ENCODE measurements at regions not wholly inside any gene's neighbourhood (a gene's known extent, or its start where the extent isn't known, plus 50 kb on each side); places are given as distances from the start of the nearest gene placed in this dataset.

DNA sequence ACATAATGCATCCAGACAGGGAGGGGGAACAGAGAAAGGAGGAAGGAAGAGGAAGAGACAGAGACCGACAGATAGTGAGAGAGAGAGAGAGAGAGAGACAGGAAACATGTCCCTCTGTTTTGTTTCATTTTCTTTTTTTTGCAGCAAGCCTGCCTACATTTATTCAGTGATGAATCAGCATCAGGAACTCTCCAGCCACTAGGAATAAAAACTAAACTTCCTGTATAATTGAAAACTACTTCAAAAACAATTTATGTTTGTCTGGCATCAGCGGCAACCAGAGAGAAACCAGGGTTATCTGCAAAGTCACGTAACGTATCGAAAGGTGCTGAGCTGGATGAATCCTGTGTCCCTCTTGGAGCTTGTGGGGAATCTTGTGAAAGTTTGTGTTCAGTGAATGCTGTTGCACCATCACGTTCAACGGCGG, 148.6 kb upstream of the SOX21 start:
- H3K27me3 Mint-ChIP-seq (ENCODE audit: low read depth), result peaks cover 10% of the 10 kb centered on the region
- no peaks in the 10 kb centered on the region for H3K9me3 Mint-ChIP-seq (ENCODE audit: low read depth)
- no peak for DNase-seq (ENCODE audit: low spot score)
- peak overlapping the region; percentile 67 for H3K27ac Mint-ChIP-seq (ENCODE audit: unreplicated experiment)
- TF ChIP-seq, protein P1, sequence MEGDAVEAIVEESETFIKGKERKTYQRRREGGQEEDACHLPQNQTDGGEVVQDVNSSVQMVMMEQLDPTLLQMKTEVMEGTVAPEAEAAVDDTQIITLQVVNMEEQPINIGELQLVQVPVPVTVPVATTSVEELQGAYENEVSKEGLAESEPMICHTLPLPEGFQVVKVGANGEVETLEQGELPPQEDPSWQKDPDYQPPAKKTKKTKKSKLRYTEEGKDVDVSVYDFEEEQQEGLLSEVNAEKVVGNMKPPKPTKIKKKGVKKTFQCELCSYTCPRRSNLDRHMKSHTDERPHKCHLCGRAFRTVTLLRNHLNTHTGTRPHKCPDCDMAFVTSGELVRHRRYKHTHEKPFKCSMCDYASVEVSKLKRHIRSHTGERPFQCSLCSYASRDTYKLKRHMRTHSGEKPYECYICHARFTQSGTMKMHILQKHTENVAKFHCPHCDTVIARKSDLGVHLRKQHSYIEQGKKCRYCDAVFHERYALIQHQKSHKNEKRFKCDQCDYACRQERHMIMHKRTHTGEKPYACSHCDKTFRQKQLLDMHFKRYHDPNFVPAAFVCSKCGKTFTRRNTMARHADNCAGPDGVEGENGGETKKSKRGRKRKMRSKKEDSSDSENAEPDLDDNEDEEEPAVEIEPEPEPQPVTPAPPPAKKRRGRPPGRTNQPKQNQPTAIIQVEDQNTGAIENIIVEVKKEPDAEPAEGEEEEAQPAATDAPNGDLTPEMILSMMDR (IDR thresholded peaks at IDR 0.05), result no peak
- no peaks in the 10 kb centered on the region for H3K36me3 Mint-ChIP-seq (ENCODE audit: low read depth)
- peak overlapping the region; percentile 55 for H3K4me3 Mint-ChIP-seq (ENCODE audit: unreplicated experiment)
- H3K4me1 Mint-ChIP-seq (ENCODE audit: low read depth), result peaks cover 6% of the 10 kb centered on the region

DNA sequence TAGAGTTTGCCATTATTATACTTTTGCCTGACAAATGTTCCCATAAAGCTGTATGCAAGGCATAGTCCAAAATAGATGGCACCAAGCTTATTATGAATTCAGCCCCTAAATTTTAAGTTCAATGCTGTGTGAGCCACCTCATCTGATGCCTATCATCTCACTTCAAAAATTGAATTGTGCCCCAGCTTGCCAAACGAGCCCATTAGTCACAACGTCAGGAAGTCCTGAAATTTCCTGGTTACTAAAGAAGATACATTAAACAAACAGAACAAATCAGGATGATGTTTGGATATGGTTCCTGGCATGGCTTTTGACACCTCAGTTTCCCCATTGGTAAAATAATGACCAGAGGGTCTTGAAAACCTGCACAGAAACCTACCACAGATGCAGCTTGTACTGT, 147.5 kb upstream of the SOX21 start:
- no peak overlapping the region for H3K27ac Mint-ChIP-seq (ENCODE audit: unreplicated experiment)
- no peak overlapping the region for H3K4me3 Mint-ChIP-seq (ENCODE audit: unreplicated experiment)
- TF ChIP-seq, protein P1 (IDR thresholded peaks at IDR 0.05), result no peak
- DNase-seq (ENCODE audit: low spot score), result no peak
- H3K27me3 Mint-ChIP-seq (ENCODE audit: low read depth), result peaks cover 5% of the 10 kb centered on the region
- peaks cover 6% of the 10 kb centered on the region for H3K4me1 Mint-ChIP-seq (ENCODE audit: low read depth)
- no peaks in the 10 kb centered on the region for H3K36me3 Mint-ChIP-seq (ENCODE audit: low read depth)
- H3K9me3 Mint-ChIP-seq (ENCODE audit: low read depth), result no peaks in the 10 kb centered on the region

GRCh38 chr13:94859278-94859691, 146.9 kb upstream of the SOX21 start:
- Mint-ChIP-seq H3K4me1 (ENCODE audit: low read depth) (peaks cover 6% of the 10 kb centered on the region), H3K27ac (ENCODE audit: unreplicated experiment) (no peak overlapping the region), H3K27me3 (ENCODE audit: low read depth) (peaks cover 3% of the 10 kb centered on the region), H3K36me3 (ENCODE audit: low read depth) (no peaks in the 10 kb centered on the region), H3K4me3 (ENCODE audit: unreplicated experiment) (no peak overlapping the region), H3K9me3 (ENCODE audit: low read depth) (no peaks in the 10 kb centered on the region)
- TF ChIP-seq, protein P1 (IDR thresholded peaks at IDR 0.05), result no peak
- DNase-seq (ENCODE audit: low spot score), result no peak

DNA sequence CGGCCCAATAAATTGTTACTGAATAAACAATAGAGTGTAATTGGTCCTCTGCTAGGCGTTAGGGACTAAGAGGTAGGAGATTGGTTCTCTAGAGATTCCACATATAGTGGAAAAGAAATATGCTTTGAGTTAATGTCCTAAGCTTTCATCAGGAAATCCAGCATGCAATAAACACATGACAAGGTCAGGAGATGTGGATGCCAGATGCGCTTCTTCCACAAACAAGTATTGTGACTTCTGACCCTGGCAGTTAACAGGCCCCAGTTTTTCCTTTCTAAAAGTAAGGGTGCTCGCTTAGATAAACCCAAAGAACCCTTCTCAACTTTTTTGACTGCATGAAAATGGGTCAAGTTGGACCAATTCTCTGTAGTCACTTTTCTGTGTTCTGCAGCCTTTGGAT, 146.5 kb upstream of the SOX21 start:
- TF ChIP-seq, protein P1 (IDR thresholded peaks at IDR 0.05), result no peak
- no peak for DNase-seq (ENCODE audit: low spot score)
- peaks cover 6% of the 10 kb centered on the region for H3K4me1 Mint-ChIP-seq (ENCODE audit: low read depth)
- no peak overlapping the region for H3K4me3 Mint-ChIP-seq (ENCODE audit: unreplicated experiment)
- H3K9me3 Mint-ChIP-seq (ENCODE audit: low read depth), result no peaks in the 10 kb centered on the region
- no peak overlapping the region for H3K27ac Mint-ChIP-seq (ENCODE audit: unreplicated experiment)
- peaks cover 3% of the 10 kb centered on the region for H3K27me3 Mint-ChIP-seq (ENCODE audit: low read depth)
- no peaks in the 10 kb centered on the region for H3K36me3 Mint-ChIP-seq (ENCODE audit: low read depth)

DNA sequence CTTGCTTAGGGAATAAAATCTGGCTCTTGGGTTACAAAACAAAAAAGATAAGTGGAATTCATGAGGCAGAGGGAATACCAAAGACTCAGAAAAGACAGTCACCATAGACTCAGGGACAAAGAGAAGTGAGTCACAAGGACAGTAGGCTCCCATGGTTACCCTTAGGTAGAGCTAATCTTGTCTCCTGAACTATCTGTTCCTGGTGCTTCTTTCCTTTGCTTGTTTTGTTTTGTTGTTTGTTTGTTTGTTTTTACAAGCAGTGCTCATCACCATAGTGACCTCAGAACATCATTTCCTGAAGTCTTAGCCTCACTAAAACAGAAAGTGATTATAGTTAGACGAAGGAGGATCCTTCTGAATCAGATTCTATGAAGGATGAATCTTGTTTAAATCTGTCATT, 142.3 kb upstream of the SOX21 start:
- no peak overlapping the region for H3K27ac Mint-ChIP-seq (ENCODE audit: unreplicated experiment)
- no peak for DNase-seq (ENCODE audit: low spot score)
- H3K27me3 Mint-ChIP-seq (ENCODE audit: low read depth), result peaks cover 9% of the 10 kb centered on the region
- H3K36me3 Mint-ChIP-seq (ENCODE audit: low read depth), result no peaks in the 10 kb centered on the region
- TF ChIP-seq, protein P1 (IDR thresholded peaks at IDR 0.05), result no peak
- H3K9me3 Mint-ChIP-seq (ENCODE audit: low read depth), result peaks cover 7% of the 10 kb centered on the region
- no peaks in the 10 kb centered on the region for H3K4me1 Mint-ChIP-seq (ENCODE audit: low read depth)
- no peak overlapping the region for H3K4me3 Mint-ChIP-seq (ENCODE audit: unreplicated experiment)

Measured in chondrocyte (in vitro differentiated cells).